Neural progenitor cell (in vitro differentiated cells): ENCODE measurements at regions not wholly inside any gene's neighbourhood (a gene's known extent, or its start where the extent isn't known, plus 50 kb on each side); places are given as distances from the start of the nearest gene placed in this dataset.

ENCODE experiments used
- DNase-seq: peaks from one replicate; pipeline ENCODE4 v3.0.0-alpha.2; 2016; ENCODE audit warnings: low spot score
- H2AFZ ChIP-seq: fragments of 200-600 bp; sonication (generic); replicated peaks from 2 replicates; pipeline ENCODE4 v1.6.1; 2016; ENCODE audit warnings: antibody characterized with exemption
- H3F3A ChIP-seq: fragments of 200-600 bp; sonication (generic); 2 replicates; pipeline ENCODE4 v1.6.1; 2016; ENCODE audit warnings: antibody characterized with exemption, low read depth
- H3K27ac ChIP-seq: fragments of 200-600 bp; sonication (generic); 2 replicates; pipeline ENCODE4 v1.5.1; 2016; ENCODE audit warnings: mild to moderate bottlenecking
- H3K27me3 ChIP-seq: fragments of 200-600 bp; sonication (generic); 2 replicates; pipeline ENCODE4 v1.6.1; 2016; ENCODE audit warnings: mild to moderate bottlenecking, moderate library complexity
- H3K36me3 ChIP-seq: fragments of 200-600 bp; sonication (generic); 2 replicates; pipeline ENCODE4 v1.5.1; 2016
- H3K4me1 ChIP-seq: fragments of 200-600 bp; sonication (generic); 2 replicates; pipeline ENCODE4 v1.6.1; 2016; ENCODE audit warnings: mixed run types
- H3K4me2 ChIP-seq: fragments of 200-600 bp; sonication (generic); 2 replicates; pipeline ENCODE4 v1.6.1; 2016
- H3K4me3 ChIP-seq: fragments of 200-600 bp; sonication (generic); 2 replicates; pipeline ENCODE4 v1.5.1; 2016
- H3K79me2 ChIP-seq: fragments of 200-600 bp; sonication (generic); 2 replicates; pipeline ENCODE4 v1.6.1; 2016; ENCODE audit warnings: low read depth
- H3K9ac ChIP-seq: fragments of 200-600 bp; sonication (generic); 2 replicates; pipeline ENCODE4 v1.6.1; 2016
- H3K9me3 ChIP-seq: fragments of 200-600 bp; sonication (generic); 2 replicates; pipeline ENCODE4 v1.5.1; 2016; ENCODE audit warnings: low read depth
- H4K20me1 ChIP-seq: fragments of 200-600 bp; sonication (generic); 2 replicates; pipeline ENCODE4 v1.6.1; 2016; ENCODE audit warnings: low read depth
- H3K27ac Mint-ChIP-seq: 3 replicates; pipeline ENCODE4 v1.8.0; 2021; ENCODE audit warnings: mixed read lengths
- H3K27me3 Mint-ChIP-seq: 2 replicates; pipeline ENCODE4 v1.8.0; 2022; ENCODE audit warnings: low read depth, mild to moderate bottlenecking, inconsistent platforms, moderate library complexity, mixed read lengths; ENCODE audit not compliant: insufficient read depth
- H3K36me3 Mint-ChIP-seq: 3 replicates; pipeline ENCODE4 v1.8.0; 2021; ENCODE audit warnings: mixed read lengths
- H3K4me1 Mint-ChIP-seq: 3 replicates; pipeline ENCODE4 v1.8.0; 2021; ENCODE audit warnings: mixed read lengths
- H3K4me3 Mint-ChIP-seq: 3 replicates; pipeline ENCODE4 v1.8.0; 2021; ENCODE audit warnings: mild to moderate bottlenecking, moderate library complexity, mixed read lengths
- H3K9me3 Mint-ChIP-seq: 3 replicates; pipeline ENCODE4 v1.8.0; 2020; ENCODE audit warnings: mixed read lengths
- EZH2 ChIP-seq: fragments of 200-600 bp; sonication (generic); IDR thresholded peaks from 2 replicates; pipeline ENCODE4 v1.6.1; 2017; ENCODE audit warnings: antibody characterized with exemption, mild to moderate bottlenecking, moderate library complexity
- EZH2phosphoT487 ChIP-seq: fragments of 200-600 bp; sonication (generic); IDR thresholded peaks from 2 replicates; pipeline ENCODE4 v1.6.1; 2017; ENCODE audit warnings: antibody characterized with exemption
- TF ChIP-seq, protein P1 (sequence below): fragments of 200-600 bp; sonication (generic); IDR thresholded peaks from 2 replicates; pipeline ENCODE4 v1.5.1; 2017; ENCODE audit warnings: antibody characterized with exemption, mild to moderate bottlenecking

DNA sequence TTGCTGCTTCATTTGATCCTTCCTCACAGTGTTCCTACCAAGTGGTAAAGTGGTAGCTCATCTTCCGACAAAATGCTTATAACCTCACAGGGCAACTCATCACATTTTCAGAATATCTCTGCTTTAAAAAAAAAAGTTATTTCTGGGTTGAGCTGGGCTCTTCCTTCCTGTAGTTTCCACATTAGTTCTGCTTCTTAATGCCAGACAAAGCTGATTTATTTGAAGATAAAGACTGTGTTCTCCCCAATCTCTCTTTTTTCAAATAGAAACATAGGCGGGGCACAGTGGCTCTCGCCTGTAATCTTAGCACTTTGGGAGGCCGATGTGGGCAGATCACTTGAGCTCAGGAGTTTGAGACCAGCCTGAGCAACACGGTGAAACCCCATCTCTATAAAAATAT lies 273.1 kb downstream of the ACTL7B start:
- Mint-ChIP-seq H3K27me3 (peaks cover 2% of the 10 kb centered on the region), H3K4me3 (no peak overlapping the region), H3K9me3 (no peaks in the 10 kb centered on the region), H3K27ac (no peak overlapping the region), H3K36me3 (no peaks in the 10 kb centered on the region), H3K4me1 (no peaks in the 10 kb centered on the region)
- Histone ChIP-seq H3F3A (no peaks in the 10 kb centered on the region), H3K4me2 (no peak overlapping the region), H3K79me2 (no peaks in the 10 kb centered on the region), H3K4me3 (no peak overlapping the region), H3K27me3 (no peaks in the 10 kb centered on the region), H3K27ac (no peak overlapping the region), H4K20me1 (no peaks in the 10 kb centered on the region), H2AFZ (no peak overlapping the region), H3K36me3 (no peaks in the 10 kb centered on the region), H3K9ac (no peak overlapping the region), H3K4me1 (peaks cover 2% of the 10 kb centered on the region), H3K9me3 (no peaks in the 10 kb centered on the region)
- no peak for DNase-seq
- TF ChIP-seq, protein P1, sequence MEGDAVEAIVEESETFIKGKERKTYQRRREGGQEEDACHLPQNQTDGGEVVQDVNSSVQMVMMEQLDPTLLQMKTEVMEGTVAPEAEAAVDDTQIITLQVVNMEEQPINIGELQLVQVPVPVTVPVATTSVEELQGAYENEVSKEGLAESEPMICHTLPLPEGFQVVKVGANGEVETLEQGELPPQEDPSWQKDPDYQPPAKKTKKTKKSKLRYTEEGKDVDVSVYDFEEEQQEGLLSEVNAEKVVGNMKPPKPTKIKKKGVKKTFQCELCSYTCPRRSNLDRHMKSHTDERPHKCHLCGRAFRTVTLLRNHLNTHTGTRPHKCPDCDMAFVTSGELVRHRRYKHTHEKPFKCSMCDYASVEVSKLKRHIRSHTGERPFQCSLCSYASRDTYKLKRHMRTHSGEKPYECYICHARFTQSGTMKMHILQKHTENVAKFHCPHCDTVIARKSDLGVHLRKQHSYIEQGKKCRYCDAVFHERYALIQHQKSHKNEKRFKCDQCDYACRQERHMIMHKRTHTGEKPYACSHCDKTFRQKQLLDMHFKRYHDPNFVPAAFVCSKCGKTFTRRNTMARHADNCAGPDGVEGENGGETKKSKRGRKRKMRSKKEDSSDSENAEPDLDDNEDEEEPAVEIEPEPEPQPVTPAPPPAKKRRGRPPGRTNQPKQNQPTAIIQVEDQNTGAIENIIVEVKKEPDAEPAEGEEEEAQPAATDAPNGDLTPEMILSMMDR = no peak
- TF ChIP-seq EZH2 (no peak), EZH2phosphoT487 (no peak)

DNA sequence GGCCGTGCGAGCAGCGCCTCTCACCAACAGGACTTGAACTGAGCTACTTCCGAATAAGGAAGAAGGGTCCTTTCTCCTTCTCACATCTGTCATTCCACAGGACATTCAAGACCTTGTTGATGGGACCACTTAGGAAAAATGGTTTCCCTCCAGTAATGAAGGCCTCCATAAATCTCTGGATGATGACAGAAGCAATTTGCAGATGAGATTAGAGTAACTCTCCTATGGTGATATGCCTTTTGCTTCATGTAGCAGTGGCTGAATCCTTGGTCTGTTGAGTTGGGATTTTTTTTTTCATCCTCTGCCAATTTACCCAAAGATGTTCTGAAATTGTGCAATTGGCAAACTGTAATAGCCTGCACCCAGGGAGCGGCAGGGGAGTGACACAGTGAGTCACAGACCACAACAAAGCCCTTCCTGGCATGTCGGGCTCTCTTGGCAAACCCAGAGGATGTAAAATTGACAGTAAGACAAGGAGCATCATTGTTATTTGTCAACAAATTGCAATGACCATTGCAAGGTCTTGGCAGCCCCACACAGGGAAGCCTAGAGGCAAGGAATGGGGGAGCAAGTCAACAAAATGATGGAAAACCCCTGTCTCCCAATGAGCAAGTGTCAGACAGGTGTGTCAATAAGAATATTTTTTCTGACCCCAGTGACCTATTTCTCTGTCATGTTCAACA lies 275.9 kb downstream of the ACTL7B start:
- H3K79me2 ChIP-seq = no peaks in the 10 kb centered on the region
- no peaks in the 10 kb centered on the region for H3F3A ChIP-seq
- no peaks in the 10 kb centered on the region for H3K4me1 Mint-ChIP-seq
- no peak overlapping the region for H3K4me2 ChIP-seq
- H4K20me1 ChIP-seq = no peaks in the 10 kb centered on the region
- H3K9me3 ChIP-seq = no peaks in the 10 kb centered on the region
- H3K27ac ChIP-seq = no peak overlapping the region
- H3K4me3 ChIP-seq = no peak overlapping the region
- no peak overlapping the region for H3K4me3 Mint-ChIP-seq
- H3K27ac Mint-ChIP-seq = no peak overlapping the region
- DNase-seq = no peak
- H3K36me3 ChIP-seq = no peaks in the 10 kb centered on the region
- no peak overlapping the region for H3K9ac ChIP-seq
- H3K9me3 Mint-ChIP-seq = no peaks in the 10 kb centered on the region
- no peaks in the 10 kb centered on the region for H3K36me3 Mint-ChIP-seq
- no peaks in the 10 kb centered on the region for H3K27me3 ChIP-seq
- TF ChIP-seq, protein P1 = no peak
- TF ChIP-seq EZH2 (no peak), EZH2phosphoT487 (no peak)
- H2AFZ ChIP-seq = no peak overlapping the region
- H3K4me1 ChIP-seq = no peaks in the 10 kb centered on the region
- H3K27me3 Mint-ChIP-seq = peaks cover 7% of the 10 kb centered on the region

DNA sequence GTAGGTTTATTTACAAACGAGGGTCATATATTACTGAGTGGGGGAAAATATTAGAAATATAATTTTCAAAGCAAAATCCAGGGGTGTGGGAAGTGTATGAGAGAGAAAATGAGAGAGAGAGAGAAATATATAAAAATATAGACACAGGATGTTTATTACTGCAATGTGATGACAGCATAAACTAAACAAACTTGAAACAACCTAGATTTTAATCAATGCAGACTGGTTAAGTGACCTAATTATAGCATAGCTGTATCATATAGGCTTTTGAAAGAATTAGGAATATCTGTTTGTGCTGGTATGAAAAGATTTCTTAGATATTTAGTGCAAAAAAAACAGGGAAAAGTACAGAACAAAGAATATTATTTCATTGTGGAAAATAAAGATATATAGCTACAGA lies 280.5 kb downstream of the ACTL7B start:
- no peaks in the 10 kb centered on the region for H3K4me1 Mint-ChIP-seq
- Histone ChIP-seq H3F3A (no peaks in the 10 kb centered on the region), H3K4me3 (no peak overlapping the region), H3K27me3 (no peaks in the 10 kb centered on the region), H4K20me1 (no peaks in the 10 kb centered on the region), H3K36me3 (no peaks in the 10 kb centered on the region), H3K79me2 (no peaks in the 10 kb centered on the region), H3K9me3 (no peaks in the 10 kb centered on the region), H3K9ac (no peak overlapping the region), H3K4me1 (no peaks in the 10 kb centered on the region), H3K27ac (no peak overlapping the region), H2AFZ (no peak overlapping the region), H3K4me2 (no peak overlapping the region)
- TF ChIP-seq EZH2 (no peak), EZH2phosphoT487 (no peak)
- TF ChIP-seq, protein P1 = no peak
- no peak overlapping the region for H3K4me3 Mint-ChIP-seq
- no peaks in the 10 kb centered on the region for H3K9me3 Mint-ChIP-seq
- no peaks in the 10 kb centered on the region for H3K36me3 Mint-ChIP-seq
- DNase-seq = no peak
- no peak overlapping the region for H3K27ac Mint-ChIP-seq
- H3K27me3 Mint-ChIP-seq = peaks cover 8% of the 10 kb centered on the region
